HG03460 (cell line): ENCODE measurements at regions not wholly inside any gene's neighbourhood (a gene's known extent, or its start where the extent isn't known, plus 50 kb on each side); places are given as distances from the start of the nearest gene placed in this dataset.

Source experiments
- ATAC-seq: cut with Tn5 transposase; IDR thresholded peaks from one replicate; pipeline ENCODE4 v1.9.1; 2021; ENCODE audit not compliant: unreplicated experiment

GRCh38 chr9:91039125-91039834, 237.7 kb downstream of the SYK start:
- no peak for ATAC-seq

GRCh38 chr9:91039835-91040140, 238.2 kb downstream of the SYK start:
- no peak for ATAC-seq

DNA sequence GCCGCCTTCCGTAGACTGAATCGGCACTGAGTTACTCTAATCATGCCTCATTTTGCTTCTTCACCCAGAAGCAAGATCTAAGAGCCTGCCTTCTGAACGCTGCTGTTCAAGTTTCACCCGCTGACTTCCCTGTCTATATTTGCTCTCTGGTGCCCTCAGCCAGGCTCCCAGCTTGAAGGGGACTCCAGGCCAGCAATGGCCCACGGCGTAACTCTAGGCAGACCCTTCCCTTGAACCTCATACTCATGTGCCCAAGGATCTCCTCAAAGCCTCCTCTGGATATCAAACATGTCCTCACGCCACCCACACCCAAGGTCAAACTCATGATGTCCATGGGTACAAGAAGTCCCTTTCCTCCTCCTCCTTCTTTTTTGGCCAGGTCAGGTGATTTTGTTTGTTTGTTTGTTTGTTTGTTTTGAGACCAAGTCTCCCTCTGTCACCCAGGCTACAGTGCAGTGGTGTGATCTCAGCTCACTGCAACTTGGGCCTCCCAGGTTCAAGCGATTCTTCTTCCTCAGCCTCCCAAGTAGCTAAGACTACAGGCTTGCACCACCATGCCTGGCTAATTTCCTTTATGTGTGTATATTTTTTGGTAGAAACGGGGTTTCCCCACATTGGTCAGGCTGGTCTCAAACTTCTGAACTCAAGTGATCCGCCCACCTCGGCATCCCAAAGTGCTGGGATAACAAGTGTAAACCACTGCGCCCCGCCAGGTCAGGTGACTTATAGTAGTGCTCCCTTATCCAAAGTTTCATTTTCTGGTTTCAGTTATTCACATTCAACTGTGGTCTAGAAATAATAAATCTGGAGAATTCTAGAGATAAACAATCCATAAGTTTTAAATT, 239.0 kb downstream of the SYK start:
- no peak for ATAC-seq

DNA sequence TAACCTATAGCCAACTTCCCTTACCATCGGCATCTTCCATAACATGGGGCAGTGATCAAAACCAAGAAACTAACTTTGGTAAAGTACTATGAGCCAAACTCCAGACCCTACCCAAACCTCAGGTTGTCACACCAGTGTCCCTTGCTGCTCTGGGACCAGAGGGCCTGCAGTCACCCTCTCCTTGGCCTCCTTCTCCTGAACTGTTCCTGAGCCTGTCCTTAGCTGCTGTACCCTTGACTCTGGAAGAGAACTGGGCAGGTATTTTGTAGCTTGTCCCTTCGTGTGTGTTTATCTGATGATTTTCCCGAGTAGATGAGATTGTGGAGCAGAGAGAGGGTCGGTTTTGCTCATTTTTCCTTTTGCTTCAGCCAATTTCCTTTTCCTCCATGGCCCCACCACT, 240.4 kb downstream of the SYK start:
- no peak for ATAC-seq

GRCh38 chr9:91042541-91042940, 240.9 kb downstream of the SYK start:
- no peak for ATAC-seq

GRCh38 chr9:91043056-91043810, 241.6 kb downstream of the SYK start:
- ATAC-seq, result no peak

DNA sequence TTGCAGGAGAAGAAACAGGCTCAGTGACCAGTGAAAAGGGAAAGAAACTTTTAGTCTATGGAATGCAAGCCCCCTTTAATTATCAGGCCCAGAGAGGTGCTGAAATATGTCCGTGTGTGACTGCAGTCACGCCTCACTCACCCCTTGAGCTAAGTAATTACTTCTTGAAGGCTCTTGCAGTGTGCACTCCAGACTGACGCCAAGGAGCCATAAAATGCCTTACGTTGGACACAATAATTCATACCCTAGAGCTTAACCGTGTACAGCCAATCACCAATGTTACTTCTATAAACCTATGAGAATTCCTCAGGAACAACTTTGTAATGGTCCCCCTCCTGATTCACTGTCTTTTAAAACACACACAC, 242.2 kb downstream of the SYK start:
- ATAC-seq, result no peak

GRCh38 chr9:91044354-91044753, 242.7 kb downstream of the SYK start:
- ATAC-seq, result no peak

GRCh38 chr9:91045041-91045440, 243.4 kb downstream of the SYK start:
- no peak for ATAC-seq

DNA sequence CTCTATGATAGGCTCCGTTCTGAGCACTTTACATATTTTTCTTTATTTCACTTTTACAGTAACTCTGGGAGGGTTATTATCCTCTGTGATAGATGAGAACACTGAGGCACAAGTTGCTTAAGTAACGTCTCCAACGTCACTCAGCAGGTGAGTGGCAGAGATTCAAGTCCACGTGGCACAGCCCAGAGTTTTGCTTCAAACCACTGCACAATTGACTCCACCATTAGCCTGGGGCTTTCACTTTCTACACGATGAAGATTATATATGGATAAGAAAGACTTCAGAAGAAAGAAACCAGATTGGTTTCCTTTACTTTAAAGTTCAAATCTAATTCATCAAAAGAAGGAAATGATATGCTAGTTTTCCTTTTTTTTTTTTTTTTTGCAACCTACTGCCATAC, 245.9 kb downstream of the SYK start:
- no peak for ATAC-seq

DNA sequence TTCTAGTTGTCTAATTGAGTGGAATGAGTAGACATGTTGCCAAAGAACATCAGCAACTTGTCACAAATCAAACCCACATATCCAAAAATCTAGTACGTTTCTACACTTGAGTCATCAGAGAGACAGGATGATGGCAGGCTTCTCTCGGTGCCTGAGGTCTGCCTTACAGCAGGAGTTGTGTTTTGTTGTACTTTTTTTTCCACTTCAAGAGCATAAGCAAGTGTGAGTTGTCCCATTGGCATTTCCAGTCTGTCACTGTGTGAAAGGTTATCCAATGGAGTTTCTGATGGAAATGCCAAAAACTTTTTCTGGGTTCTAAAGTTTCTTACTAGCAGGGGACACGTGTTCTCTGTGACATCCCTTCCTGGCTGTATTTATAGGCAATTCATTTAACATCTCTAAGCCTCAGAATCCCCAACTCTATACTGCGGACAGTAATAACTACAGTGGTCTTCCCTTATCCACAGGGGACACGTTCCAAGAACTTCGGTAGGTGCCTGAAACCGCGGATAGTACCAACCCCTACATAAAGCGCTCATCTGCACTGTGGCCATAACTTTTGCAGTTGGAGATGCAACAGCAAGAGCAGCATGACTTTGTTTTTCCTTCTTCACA, 246.5 kb downstream of the SYK start:
- ATAC-seq, result no peak

DNA sequence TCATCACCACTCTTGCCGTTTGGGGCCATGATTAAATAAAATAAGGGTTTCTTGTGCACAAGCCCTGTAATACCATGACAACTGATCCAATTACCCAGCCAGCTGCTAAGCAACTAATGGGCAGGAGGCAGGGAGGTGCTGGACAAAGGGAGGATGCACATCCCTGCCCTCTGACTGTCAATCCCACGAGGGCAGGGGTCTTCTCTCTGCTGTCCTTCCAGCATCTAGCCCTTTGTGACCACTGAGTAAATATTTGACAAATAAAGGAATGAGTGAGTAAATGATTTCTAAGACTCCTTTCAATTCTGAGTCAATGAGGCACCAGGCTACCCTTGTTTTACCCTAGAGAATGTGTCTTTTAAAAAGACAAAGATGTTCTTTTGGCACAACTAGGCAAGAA, 247.1 kb downstream of the SYK start:
- ATAC-seq, result no peak

- ATAC-seq, result no peak
These were observed 252.2 kb downstream of the SYK start for GRCh38 chr9:91053824-91054223.

- ATAC-seq, result no peak
These were observed 254.2 kb downstream of the SYK start for GRCh38 chr9:91055845-91056244.

DNA sequence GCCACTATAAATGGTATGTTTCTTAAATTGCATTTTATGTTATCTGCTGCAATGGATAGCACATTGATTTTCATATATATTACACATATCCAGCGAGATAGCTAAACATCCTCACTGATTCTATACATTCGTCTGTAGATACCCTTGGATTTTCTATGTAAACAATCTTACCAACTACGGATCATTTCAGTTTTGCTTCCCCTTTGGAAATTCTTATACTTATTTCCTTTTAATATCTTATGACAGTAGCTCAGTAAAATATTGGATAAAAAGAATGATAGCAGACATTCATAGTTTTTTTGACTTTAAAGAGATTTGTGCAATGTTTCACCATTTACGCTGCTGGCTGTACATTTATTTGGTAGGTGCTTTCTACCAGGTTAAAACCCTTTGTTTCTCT, 254.9 kb downstream of the SYK start:
- no peak for ATAC-seq

DNA sequence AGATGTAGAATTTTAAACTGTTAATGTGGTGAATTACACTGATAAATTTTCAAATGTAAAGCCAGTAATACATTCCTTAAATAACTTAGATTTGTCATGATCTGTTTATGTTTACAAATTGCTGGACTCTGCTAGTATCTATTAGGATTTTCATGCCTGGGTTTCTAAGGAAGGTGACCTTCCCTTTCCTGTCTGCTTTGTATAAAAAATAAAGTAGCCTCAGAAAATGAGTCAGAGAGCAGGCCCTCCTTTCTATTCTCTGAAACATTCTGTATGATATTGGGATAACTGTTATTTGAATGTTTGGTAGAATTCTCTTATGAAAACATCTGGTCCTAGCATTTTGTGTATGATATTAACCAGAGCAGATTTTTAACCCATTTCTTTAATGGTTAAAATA, 255.3 kb downstream of the SYK start:
- no peak for ATAC-seq

DNA sequence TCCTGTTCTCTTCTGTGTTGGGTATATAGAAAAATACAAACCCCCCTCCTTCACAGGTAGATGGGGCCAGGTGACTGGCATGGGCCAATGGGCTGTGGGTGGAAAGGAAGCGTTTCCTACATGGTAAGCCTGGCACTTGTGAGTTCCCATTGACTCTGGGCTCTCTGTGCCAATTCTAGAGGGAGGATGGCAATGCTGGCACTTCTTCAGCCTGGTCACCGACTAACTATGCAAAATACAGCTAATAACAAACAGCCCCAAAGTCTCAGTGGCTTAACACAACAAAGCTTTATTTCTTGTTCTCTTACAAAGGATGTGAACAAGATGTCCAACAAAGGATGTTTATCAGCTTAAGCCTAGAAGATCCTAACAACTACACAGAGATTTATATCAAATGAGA, 258.1 kb downstream of the SYK start:
- ATAC-seq, result no peak

- no peak for ATAC-seq
These were observed 259.1 kb downstream of the SYK start for GRCh38 chr9:91060520-91061343.

DNA sequence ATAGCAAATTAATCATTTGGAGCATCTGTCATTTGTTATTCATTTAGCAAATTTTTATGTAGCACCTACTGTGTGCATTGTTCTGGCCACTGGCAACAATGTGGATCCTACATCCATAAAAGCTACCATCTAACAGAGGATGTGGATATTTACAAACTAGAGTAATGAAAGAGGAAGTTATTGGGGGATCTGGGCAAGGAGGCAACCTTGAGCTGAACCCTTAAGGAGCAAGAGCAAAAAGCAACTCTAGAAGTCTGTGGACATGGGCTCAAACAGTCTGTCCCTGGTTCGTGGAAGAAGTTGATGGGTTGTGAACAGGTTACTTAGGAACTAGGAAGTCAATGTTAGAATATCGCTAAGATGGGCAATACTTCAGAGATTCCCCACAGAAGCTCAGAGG, 259.9 kb downstream of the SYK start:
- no peak for ATAC-seq

- ATAC-seq, result no peak
These were observed 260.7 kb downstream of the SYK start for GRCh38 chr9:91062281-91062680.

GRCh38 chr9:91063471-91063870, 261.9 kb downstream of the SYK start:
- ATAC-seq, result no peak
